ENCODE measurements at regions not wholly inside any gene's neighbourhood (a gene's known extent, or its start where the extent isn't known, plus 50 kb on each side); places are given as distances from the start of the nearest gene placed in this dataset.

DNA sequence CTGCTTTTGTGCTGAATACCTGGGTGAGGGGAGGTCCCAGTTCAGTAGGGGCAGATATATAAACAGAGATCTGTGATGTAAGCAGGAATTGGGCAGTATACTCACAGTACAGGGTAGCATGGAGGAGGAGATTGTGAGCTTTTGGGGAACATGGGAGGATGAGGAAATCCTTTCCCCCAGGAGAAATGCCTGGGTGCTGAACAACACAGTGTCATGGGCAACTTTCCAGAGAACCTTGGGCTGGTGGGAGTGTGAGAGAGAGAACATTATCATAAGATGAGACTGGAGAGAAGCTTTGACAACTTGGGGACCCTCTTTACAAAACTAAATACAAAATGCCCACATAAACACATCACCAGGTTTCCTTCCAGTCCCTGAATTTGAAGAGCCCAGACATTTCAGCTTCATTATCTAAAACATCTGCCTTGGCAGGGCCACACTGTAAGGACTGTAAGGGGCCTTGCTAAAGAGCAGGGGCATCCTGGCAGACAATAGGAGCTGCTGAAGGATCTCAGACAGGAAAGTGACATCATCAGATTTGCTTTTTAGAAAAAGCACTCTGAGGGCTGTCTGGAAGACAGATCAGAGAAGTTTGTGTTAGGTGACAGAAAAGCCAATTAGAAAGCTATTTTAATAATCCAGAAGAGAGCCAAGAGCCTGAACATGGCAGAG, 105.1 kb upstream of the FOXN2 start:
- TF ChIP-seq POLR2AphosphoS5 (IDR thresholded peaks at IDR 0.05; ENCODE audit: low read depth) = no peak
- no peak for TF ChIP-seq EZH2 (IDR thresholded peaks at IDR 0.05; ENCODE audit: low read depth, unreplicated experiment)
- TF ChIP-seq, protein P1, sequence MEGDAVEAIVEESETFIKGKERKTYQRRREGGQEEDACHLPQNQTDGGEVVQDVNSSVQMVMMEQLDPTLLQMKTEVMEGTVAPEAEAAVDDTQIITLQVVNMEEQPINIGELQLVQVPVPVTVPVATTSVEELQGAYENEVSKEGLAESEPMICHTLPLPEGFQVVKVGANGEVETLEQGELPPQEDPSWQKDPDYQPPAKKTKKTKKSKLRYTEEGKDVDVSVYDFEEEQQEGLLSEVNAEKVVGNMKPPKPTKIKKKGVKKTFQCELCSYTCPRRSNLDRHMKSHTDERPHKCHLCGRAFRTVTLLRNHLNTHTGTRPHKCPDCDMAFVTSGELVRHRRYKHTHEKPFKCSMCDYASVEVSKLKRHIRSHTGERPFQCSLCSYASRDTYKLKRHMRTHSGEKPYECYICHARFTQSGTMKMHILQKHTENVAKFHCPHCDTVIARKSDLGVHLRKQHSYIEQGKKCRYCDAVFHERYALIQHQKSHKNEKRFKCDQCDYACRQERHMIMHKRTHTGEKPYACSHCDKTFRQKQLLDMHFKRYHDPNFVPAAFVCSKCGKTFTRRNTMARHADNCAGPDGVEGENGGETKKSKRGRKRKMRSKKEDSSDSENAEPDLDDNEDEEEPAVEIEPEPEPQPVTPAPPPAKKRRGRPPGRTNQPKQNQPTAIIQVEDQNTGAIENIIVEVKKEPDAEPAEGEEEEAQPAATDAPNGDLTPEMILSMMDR (conservative IDR thresholded peaks at IDR 0.05; ENCODE audit: low read depth in 2 of 2) = no peak
- no peak for TF ChIP-seq EZH2phosphoT487 (IDR thresholded peaks at IDR 0.05; ENCODE audit: unreplicated experiment)
- TF ChIP-seq ZNF114 (CRISPR knock-in tag; IDR thresholded peaks at IDR 0.05) = no peak
- TF ChIP-seq REST (IDR thresholded peaks at IDR 0.05; ENCODE audit: unreplicated experiment) = no peak
- no peak for TF ChIP-seq CREB1 (CRISPR knock-in tag; IDR thresholded peaks at IDR 0.05; ENCODE audit: low read depth)
- no peak for TF ChIP-seq ZNF331 (CRISPR knock-in tag; IDR thresholded peaks at IDR 0.05; ENCODE audit: low read depth)
- no peak for TF ChIP-seq NANOG (IDR thresholded peaks at IDR 0.05; ENCODE audit: borderline replicate concordance)

Data from GM23338 (cell line).